IPS-20b (cell line): ENCODE measurements at regions not wholly inside any gene's neighbourhood (a gene's known extent, or its start where the extent isn't known, plus 50 kb on each side); places are given as distances from the start of the nearest gene placed in this dataset.

Experiments used
- H3K27ac ChIP-seq: one replicate; pipeline ENCODE4 v1.5.1; 2013; ENCODE audit warnings: low read length
- H3K27me3 ChIP-seq: 2 replicates; pipeline ENCODE4 v1.6.1; 2013; ENCODE audit warnings: mild to moderate bottlenecking, low read length, inconsistent platforms; ENCODE audit not compliant: insufficient read depth
- H3K36me3 ChIP-seq: 2 replicates; pipeline ENCODE4 v1.6.1; 2013; ENCODE audit warnings: low read depth, mild to moderate bottlenecking, inconsistent platforms, low read length, moderate library complexity; ENCODE audit not compliant: insufficient read depth
- H3K4me1 ChIP-seq: 2 replicates; pipeline ENCODE4 v1.6.1; 2013; ENCODE audit warnings: mild to moderate bottlenecking, control low read depth, inconsistent platforms, low read length, moderate library complexity; ENCODE audit not compliant: insufficient read depth
- H3K4me3 ChIP-seq: 2 replicates; pipeline ENCODE4 v1.5.1; 2013; ENCODE audit warnings: mild to moderate bottlenecking, low read length, inconsistent platforms
- H3K9ac ChIP-seq: 2 replicates; pipeline ENCODE4 v1.6.1; 2013; ENCODE audit warnings: low read depth, mild to moderate bottlenecking, inconsistent platforms, low read length, moderate library complexity
- H3K9me3 ChIP-seq: 2 replicates; pipeline ENCODE4 v1.6.1; 2013; ENCODE audit warnings: mild to moderate bottlenecking, low read depth, low read length, inconsistent platforms; ENCODE audit not compliant: insufficient read depth

GRCh38 chr10:118173296-118173695 is 126.6 kb upstream of the RAB11FIP2 start:
- Histone ChIP-seq H3K27ac (no peak overlapping the region), H3K9ac (no peak overlapping the region), H3K9me3 (no peaks in the 10 kb centered on the region), H3K4me3 (no peak overlapping the region), H3K27me3 (no peaks in the 10 kb centered on the region), H3K4me1 (no peaks in the 10 kb centered on the region), H3K36me3 (no peaks in the 10 kb centered on the region)

DNA sequence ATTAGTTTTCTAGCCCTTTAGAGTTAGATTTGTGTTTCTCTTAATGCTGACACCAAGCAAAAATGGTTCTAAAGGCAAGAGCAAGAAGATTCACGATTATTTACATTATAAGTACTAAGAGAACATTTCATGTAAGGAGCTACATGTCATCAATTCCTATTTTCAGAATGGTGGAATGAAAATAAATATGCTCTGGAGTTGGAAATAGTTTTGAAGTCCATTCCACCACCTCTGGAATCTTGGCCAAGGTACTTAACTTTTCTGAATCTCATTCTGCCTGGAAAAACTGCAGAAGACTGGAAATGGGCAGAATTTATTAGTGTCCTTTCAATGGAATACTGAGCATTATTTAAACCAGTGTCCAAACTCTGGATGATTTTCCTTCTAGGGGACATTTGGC is 125.1 kb upstream of the RAB11FIP2 start:
- Histone ChIP-seq H3K4me1 (no peaks in the 10 kb centered on the region), H3K27ac (no peak overlapping the region), H3K4me3 (no peak overlapping the region), H3K36me3 (no peaks in the 10 kb centered on the region), H3K9ac (no peak overlapping the region), H3K9me3 (no peaks in the 10 kb centered on the region), H3K27me3 (no peaks in the 10 kb centered on the region)

- Histone ChIP-seq H3K4me3 (no peak overlapping the region), H3K27ac (no peak overlapping the region), H3K9ac (no peak overlapping the region), H3K36me3 (no peaks in the 10 kb centered on the region), H3K9me3 (no peaks in the 10 kb centered on the region), H3K4me1 (no peaks in the 10 kb centered on the region), H3K27me3 (no peaks in the 10 kb centered on the region)
Observed at GRCh38 chr10:118167056-118167700, 120.4 kb upstream of the RAB11FIP2 start.

GRCh38 chr10:118163217-118163616 is 116.5 kb upstream of the RAB11FIP2 start:
- Histone ChIP-seq H3K27ac (no peak overlapping the region), H3K36me3 (no peaks in the 10 kb centered on the region), H3K9me3 (no peaks in the 10 kb centered on the region), H3K27me3 (no peaks in the 10 kb centered on the region), H3K9ac (no peak overlapping the region), H3K4me3 (no peak overlapping the region), H3K4me1 (no peaks in the 10 kb centered on the region)

- no peaks in the 10 kb centered on the region for H3K36me3 ChIP-seq
- no peak overlapping the region for H3K9ac ChIP-seq
- H3K4me3 ChIP-seq = no peak overlapping the region
- no peak overlapping the region for H3K27ac ChIP-seq
- no peaks in the 10 kb centered on the region for H3K9me3 ChIP-seq
- H3K27me3 ChIP-seq = no peaks in the 10 kb centered on the region
- no peaks in the 10 kb centered on the region for H3K4me1 ChIP-seq
Observed at GRCh38 chr10:118161461-118162246, 114.9 kb upstream of the RAB11FIP2 start.

DNA sequence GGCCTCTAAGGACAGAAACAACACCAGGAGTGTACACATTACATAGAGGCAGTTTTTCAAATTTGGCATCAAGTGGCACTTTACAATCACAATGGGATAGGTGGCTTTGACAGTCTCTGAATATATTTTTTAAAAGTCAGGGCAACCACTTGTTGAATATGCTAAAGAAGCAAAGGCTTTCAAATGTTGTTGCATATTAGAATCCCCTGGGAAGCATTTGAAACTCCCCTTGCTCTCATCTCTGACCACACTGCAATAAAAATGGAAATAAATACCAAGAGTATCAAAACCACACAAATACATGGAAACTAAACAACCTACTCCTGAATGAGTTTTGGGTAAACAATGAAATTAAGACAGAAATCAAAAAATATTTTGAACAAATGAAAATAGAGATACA is 106.5 kb upstream of the RAB11FIP2 start:
- no peak overlapping the region for H3K27ac ChIP-seq
- no peak overlapping the region for H3K4me3 ChIP-seq
- no peaks in the 10 kb centered on the region for H3K9me3 ChIP-seq
- H3K36me3 ChIP-seq = no peaks in the 10 kb centered on the region
- no peak overlapping the region for H3K9ac ChIP-seq
- H3K27me3 ChIP-seq = no peaks in the 10 kb centered on the region
- H3K4me1 ChIP-seq = no peaks in the 10 kb centered on the region

DNA sequence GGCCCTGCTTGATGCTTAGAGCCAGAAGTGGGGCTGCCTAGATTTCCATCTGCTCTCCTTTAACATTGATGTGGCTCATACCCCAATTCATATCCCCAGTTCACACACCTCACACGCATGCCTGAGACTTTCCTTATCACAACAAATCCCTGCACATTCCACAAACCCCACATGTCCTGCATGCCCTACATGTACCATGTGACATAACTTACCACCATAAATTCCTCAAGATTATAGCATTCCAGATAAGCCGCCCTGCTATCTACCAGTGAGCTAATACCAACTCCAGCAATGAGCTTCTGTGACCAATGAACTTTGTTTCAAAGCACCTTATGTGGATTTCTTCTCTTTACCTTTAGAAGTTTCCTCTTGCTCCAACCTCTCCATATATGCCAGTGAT is 104.7 kb upstream of the RAB11FIP2 start:
- H3K4me1 ChIP-seq = no peaks in the 10 kb centered on the region
- H3K36me3 ChIP-seq = no peaks in the 10 kb centered on the region
- no peaks in the 10 kb centered on the region for H3K27me3 ChIP-seq
- no peak overlapping the region for H3K4me3 ChIP-seq
- no peak overlapping the region for H3K9ac ChIP-seq
- H3K27ac ChIP-seq = no peak overlapping the region
- H3K9me3 ChIP-seq = no peaks in the 10 kb centered on the region

- Histone ChIP-seq H3K27ac (no peak overlapping the region), H3K9me3 (no peaks in the 10 kb centered on the region), H3K27me3 (no peaks in the 10 kb centered on the region), H3K36me3 (no peaks in the 10 kb centered on the region), H3K4me1 (no peaks in the 10 kb centered on the region), H3K4me3 (no peak overlapping the region), H3K9ac (no peak overlapping the region)
Observed at GRCh38 chr10:118148247-118148646, 101.5 kb upstream of the RAB11FIP2 start.

DNA sequence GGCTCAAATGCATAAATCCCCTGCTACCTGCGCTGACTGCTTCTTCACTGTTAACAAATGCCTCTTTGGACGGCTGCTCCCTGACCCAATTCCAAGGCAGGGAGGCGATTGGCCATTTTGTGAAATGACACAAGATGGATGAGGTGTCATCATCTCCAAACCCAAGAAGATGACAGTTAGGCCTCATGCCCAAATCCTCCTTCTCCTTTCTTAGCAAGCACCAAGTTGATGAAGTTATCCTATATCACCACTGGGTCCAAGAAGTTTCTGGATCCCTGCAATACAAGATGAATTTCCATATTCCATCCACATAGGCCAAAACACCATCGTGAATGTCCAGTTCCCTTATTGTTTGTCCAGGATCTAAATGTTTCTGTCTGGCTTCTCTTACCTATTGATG is 98.5 kb upstream of the RAB11FIP2 start:
- H3K36me3 ChIP-seq = no peaks in the 10 kb centered on the region
- H3K9ac ChIP-seq = no peak overlapping the region
- H3K4me3 ChIP-seq = no peak overlapping the region
- H3K27me3 ChIP-seq = no peaks in the 10 kb centered on the region
- no peak overlapping the region for H3K27ac ChIP-seq
- no peaks in the 10 kb centered on the region for H3K9me3 ChIP-seq
- H3K4me1 ChIP-seq = no peaks in the 10 kb centered on the region

- Histone ChIP-seq H3K9ac (no peak overlapping the region), H3K9me3 (no peaks in the 10 kb centered on the region)
Observed at GRCh38 chr10:118141471-118141870, 94.7 kb upstream of the RAB11FIP2 start.

DNA sequence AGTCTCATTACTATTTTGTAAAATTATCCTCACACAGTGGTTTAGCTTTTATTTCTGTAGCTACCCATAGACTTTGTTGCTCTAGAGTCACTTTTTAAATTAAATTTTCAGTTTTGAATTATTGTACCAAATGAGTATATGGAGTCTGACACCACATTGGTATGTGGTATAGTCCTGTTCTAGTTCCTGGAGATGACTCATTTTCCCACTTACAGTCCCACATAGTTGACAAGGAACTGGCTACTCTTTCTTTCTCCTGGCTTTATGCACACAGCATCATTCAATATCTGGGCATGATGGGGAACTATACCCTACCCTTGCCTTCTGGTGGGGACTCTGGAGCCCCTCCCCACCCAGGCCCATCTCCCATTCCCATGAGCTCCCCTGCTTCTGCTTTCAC is 92.6 kb upstream of the RAB11FIP2 start:
- Histone ChIP-seq H3K9ac (no peak overlapping the region), H3K27me3 (no peaks in the 10 kb centered on the region), H3K4me1 (no peaks in the 10 kb centered on the region), H3K9me3 (no peaks in the 10 kb centered on the region), H3K27ac (no peak overlapping the region), H3K4me3 (no peak overlapping the region), H3K36me3 (no peaks in the 10 kb centered on the region)

More at GRCh38 chr10:118141471-118141870, 94.7 kb upstream of the RAB11FIP2 start:
- no peak overlapping the region for H3K27ac ChIP-seq
- no peak overlapping the region for H3K4me3 ChIP-seq
- no peaks in the 10 kb centered on the region for H3K4me1 ChIP-seq
- H3K36me3 ChIP-seq = no peaks in the 10 kb centered on the region
- no peaks in the 10 kb centered on the region for H3K27me3 ChIP-seq

- Histone ChIP-seq H3K27me3 (no peaks in the 10 kb centered on the region), H3K9me3 (no peaks in the 10 kb centered on the region), H3K36me3 (no peaks in the 10 kb centered on the region), H3K27ac (no peak overlapping the region), H3K4me3 (no peak overlapping the region), H3K9ac (no peak overlapping the region), H3K4me1 (peaks cover 3% of the 10 kb centered on the region; the same call in 1 of the 2 replicates)
Observed at GRCh38 chr10:118128675-118129074, 81.9 kb upstream of the RAB11FIP2 start.
